Ectodermal cell (in vitro differentiated cells): ENCODE measurements at regions not wholly inside any gene's neighbourhood (a gene's known extent, or its start where the extent isn't known, plus 50 kb on each side); places are given as distances from the start of the nearest gene placed in this dataset.
"Not testable (repeated sequence)": the region's sequence is repeated elsewhere in the genome, so short reads cannot be mapped to it uniquely, and the experiment has no call there.

Experiments
- H3K27ac ChIP-seq: 2 replicates; pipeline ENCODE4 v1.7.0; 2013; ENCODE audit warnings: mild to moderate bottlenecking, low read depth, low read length; ENCODE audit not compliant: insufficient read depth, poor library complexity, severe bottlenecking
- H3K27me3 ChIP-seq: 2 replicates; pipeline ENCODE4 v1.7.0; 2013; ENCODE audit warnings: mild to moderate bottlenecking, low read length; ENCODE audit not compliant: insufficient read depth, control insufficient read depth, poor library complexity, severe bottlenecking
- H3K36me3 ChIP-seq: one replicate; pipeline ENCODE4 v1.7.0; 2013; ENCODE audit warnings: low read length; ENCODE audit not compliant: control insufficient read depth, insufficient read depth
- H3K4me1 ChIP-seq: one replicate; pipeline ENCODE4 v1.7.0; 2013; ENCODE audit warnings: low read length; ENCODE audit not compliant: control insufficient read depth, insufficient read depth
- H3K4me3 ChIP-seq: 2 replicates; pipeline ENCODE4 v1.7.0; 2013; ENCODE audit warnings: low read depth, low read length, control low read depth; ENCODE audit not compliant: insufficient read depth
- H3K9me3 ChIP-seq: 2 replicates; pipeline ENCODE4 v1.7.0; 2013; ENCODE audit warnings: mild to moderate bottlenecking, low read length, moderate library complexity; ENCODE audit not compliant: control insufficient read depth
- WGBS, 2 experiments: methylation state at CpG; one replicate each; pipeline ENCODE4 v1.1.7; 2013; ENCODE audit warnings: missing lambda C conversion rate in 2 of 2; 5-methylcytosine and 5-hydroxymethylcytosine counted together

- H3K4me3 ChIP-seq, H3K4me1 ChIP-seq, H3K27ac ChIP-seq, H3K9me3 ChIP-seq, H3K27me3 ChIP-seq, H3K36me3 ChIP-seq: not testable (repeated sequence)
- whole genome bisulfite sequencing, 2 experiments, result 88 to 93% methylated on average over 2 of the region's 2 CpGs
These were observed 152.6 kb upstream of the PFN2 start for GRCh38 chr3:150123249-150123648.

GRCh38 chr3:150118219-150118618 is 147.5 kb upstream of the PFN2 start:
- Histone ChIP-seq H3K27ac (no peak overlapping the region), H3K4me1 (peaks cover 8% of the 10 kb centered on the region), H3K36me3 (no peaks in the 10 kb centered on the region), H3K9me3 (no peaks in the 10 kb centered on the region), H3K27me3 (no peaks in the 10 kb centered on the region), H3K4me3 (no peak overlapping the region)
- 95 to 100% methylated on average over 1 of the region's 1 CpG for WGBS, 2 experiments

GRCh38 chr3:150117076-150117475 is 146.4 kb upstream of the PFN2 start:
- Histone ChIP-seq H3K27ac (no peak overlapping the region), H3K4me1 (peaks cover 8% of the 10 kb centered on the region), H3K36me3 (no peaks in the 10 kb centered on the region), H3K9me3 (no peaks in the 10 kb centered on the region), H3K27me3 (no peaks in the 10 kb centered on the region), H3K4me3 (no peak overlapping the region)
- WGBS, 2 experiments, result 94 to 96% methylated on average over 1 of the region's 1 CpG

- WGBS, 2 experiments, result 92 to 95% methylated on average over 3 of the region's 4 CpGs
- no peak overlapping the region for H3K27ac ChIP-seq
- H3K27me3 ChIP-seq, result no peaks in the 10 kb centered on the region
These were observed 145.5 kb upstream of the PFN2 start for GRCh38 chr3:150116196-150116595.

GRCh38 chr3:150114873-150115540 is 144.3 kb upstream of the PFN2 start:
- Histone ChIP-seq H3K27me3 (no peaks in the 10 kb centered on the region), H3K27ac (no peak overlapping the region), H3K4me3 (no peak overlapping the region), H3K36me3 (no peaks in the 10 kb centered on the region), H3K9me3 (no peaks in the 10 kb centered on the region), H3K4me1 (peaks cover 8% of the 10 kb centered on the region)
- WGBS, 2 experiments, result 92% methylated on average over 3 of the region's 3 CpGs

More at GRCh38 chr3:150116196-150116595, 145.5 kb upstream of the PFN2 start:
- no peaks in the 10 kb centered on the region for H3K36me3 ChIP-seq
- H3K4me1 ChIP-seq, result peaks cover 8% of the 10 kb centered on the region
- no peak overlapping the region for H3K4me3 ChIP-seq
- H3K9me3 ChIP-seq, result no peaks in the 10 kb centered on the region

GRCh38 chr3:150114273-150114672 is 143.6 kb upstream of the PFN2 start:
- peaks cover 8% of the 10 kb centered on the region for H3K4me1 ChIP-seq
- 66 to 72% methylated on average over 2 of the region's 2 CpGs for WGBS, 2 experiments
- H3K9me3 ChIP-seq, result no peaks in the 10 kb centered on the region
- H3K27ac ChIP-seq, result no peak overlapping the region
- H3K36me3 ChIP-seq, result no peaks in the 10 kb centered on the region
- H3K4me3 ChIP-seq, result no peak overlapping the region
- no peaks in the 10 kb centered on the region for H3K27me3 ChIP-seq

- Histone ChIP-seq H3K27me3 (no peaks in the 10 kb centered on the region), H3K36me3 (no peaks in the 10 kb centered on the region), H3K4me3 (no peak overlapping the region), H3K9me3 (no peaks in the 10 kb centered on the region), H3K27ac (no peak overlapping the region), H3K4me1 (peaks cover 35% of the 10 kb centered on the region)
- WGBS, 2 experiments, result 98 to 100% methylated on average over 5 of the region's 5 CpGs
These were observed 139.4 kb upstream of the PFN2 start for GRCh38 chr3:150110097-150110496.

GRCh38 chr3:150107429-150108175 is 136.9 kb upstream of the PFN2 start:
- no peaks in the 10 kb centered on the region for H3K36me3 ChIP-seq
- WGBS, 2 experiments, result 28 to 32% methylated on average over 4 of the region's 5 CpGs
- H3K4me3 ChIP-seq, result no peak overlapping the region
- peak overlapping the region; percentile 98 for H3K27ac ChIP-seq
- peaks cover 44% of the 10 kb centered on the region for H3K4me1 ChIP-seq
- H3K9me3 ChIP-seq, result no peaks in the 10 kb centered on the region
- H3K27me3 ChIP-seq, result no peaks in the 10 kb centered on the region

- Histone ChIP-seq H3K4me1 (peaks cover 44% of the 10 kb centered on the region), H3K36me3 (no peaks in the 10 kb centered on the region), H3K9me3 (no peaks in the 10 kb centered on the region), H3K27me3 (no peaks in the 10 kb centered on the region), H3K4me3 (no peak overlapping the region), H3K27ac (peak overlapping the region; percentile 98)
- 11 to 29% methylated on average over 2 of the region's 2 CpGs for WGBS, 2 experiments
These were observed 136.2 kb upstream of the PFN2 start for GRCh38 chr3:150106740-150107428.

- Histone ChIP-seq H3K4me3 (no peak overlapping the region), H3K27ac (peak overlapping the region; percentile 98), H3K9me3 (no peaks in the 10 kb centered on the region), H3K27me3 (no peaks in the 10 kb centered on the region), H3K36me3 (no peaks in the 10 kb centered on the region), H3K4me1 (peaks cover 44% of the 10 kb centered on the region)
- 44 to 45% methylated on average over 6 of the region's 7 CpGs for WGBS, 2 experiments
These were observed 135.4 kb upstream of the PFN2 start for GRCh38 chr3:150105886-150106612.
